OCI-LY7 (cell line): ENCODE measurements at regions not wholly inside any gene's neighbourhood (a gene's known extent, or its start where the extent isn't known, plus 50 kb on each side); places are given as distances from the start of the nearest gene placed in this dataset.

ENCODE experiments used
- BruUV-seq: library from RNA; stranded (reverse); fragments of 400-500 nt; replicated peaks from 2 replicates; lab custom pipeline; 2021; lab: Mats Ljungman, UMichigan
- CTCF ChIA-PET: fragments of 300-600 bp; sonication (Branson Sonifier 250); formaldehyde crosslinking; loops from one replicate; lab custom pipeline; 2022; ENCODE audit warnings: antibody characterized with exemption; ENCODE audit not compliant: unreplicated experiment; lab: Charles Lee
- POLR2A ChIA-PET: fragments of 300-600 bp; sonication (Branson Sonifier 250); formaldehyde crosslinking; loops from one replicate; lab custom pipeline; 2022; ENCODE audit warnings: antibody characterized with exemption; lab: Charles Lee
- DNase-seq: peaks from one replicate; pipeline ENCODE4 v3.0.0-alpha.2; 2015; ENCODE audit warnings: low spot score
- H2AFZ ChIP-seq: fragments of 200-600 bp; sonication (generic), shearing (Covaris generic); 2 replicates; pipeline ENCODE4 v1.6.1; 2014; ENCODE audit warnings: mild to moderate bottlenecking, antibody characterized with exemption, low read length, moderate library complexity
- H3K27ac ChIP-seq: fragments of 200-600 bp; sonication (generic); 2 replicates; pipeline ENCODE4 v1.5.1; 2014; ENCODE audit warnings: mixed run types, low read depth, mild to moderate bottlenecking, moderate library complexity, low read length, inconsistent platforms; ENCODE audit not compliant: poor library complexity, severe bottlenecking
- H3K36me3 ChIP-seq: fragments of 200-600 bp; sonication (generic); 2 replicates; pipeline ENCODE4 v1.6.1; 2014; ENCODE audit warnings: mild to moderate bottlenecking, antibody characterized with exemption, low read length, moderate library complexity, mixed read lengths; ENCODE audit not compliant: insufficient read depth
- H3K4me1 ChIP-seq: fragments of 200-600 bp; sonication (generic); 2 replicates; pipeline ENCODE4 v1.5.1; 2014; ENCODE audit warnings: mild to moderate bottlenecking, low read length; ENCODE audit not compliant: insufficient read depth, poor library complexity, severe bottlenecking
- H3K4me2 ChIP-seq: fragments of 200-600 bp; sonication (generic); 2 replicates; pipeline ENCODE4 v1.6.1; 2014; ENCODE audit warnings: mild to moderate bottlenecking, low read length
- H3K4me3 ChIP-seq: fragments of 200-600 bp; sonication (generic); 2 replicates; pipeline ENCODE4 v1.5.1; 2014; ENCODE audit warnings: mild to moderate bottlenecking, low read depth, low read length; ENCODE audit not compliant: poor library complexity, severe bottlenecking
- H3K79me2 ChIP-seq: fragments of 200-600 bp; sonication (generic); 2 replicates; pipeline ENCODE4 v1.6.1; 2016; ENCODE audit warnings: low read depth, mild to moderate bottlenecking, low read length, moderate library complexity, mixed read lengths; ENCODE audit not compliant: insufficient read depth
- H3K9me2 ChIP-seq: fragments of 200-600 bp; sonication (generic); 2 replicates; pipeline ENCODE4 v1.6.1; 2016; ENCODE audit warnings: mild to moderate bottlenecking, low read length, mixed read lengths; ENCODE audit not compliant: insufficient read depth
- H3K9me3 ChIP-seq: fragments of 200-600 bp; sonication (generic); 2 replicates; pipeline ENCODE4 v1.6.1; 2014; ENCODE audit warnings: mild to moderate bottlenecking, mixed run types, low read length, mixed read lengths
- H4K20me1 ChIP-seq: fragments of 200-600 bp; sonication (generic); 2 replicates; pipeline ENCODE4 v1.6.1; 2014; ENCODE audit warnings: mild to moderate bottlenecking, antibody characterized with exemption, low read length, moderate library complexity, mixed read lengths; ENCODE audit not compliant: insufficient read depth
- EZH2phosphoT487 ChIP-seq: fragments of 200-600 bp; sonication (generic); IDR thresholded peaks from 2 replicates; pipeline ENCODE4 v1.6.1; 2018; ENCODE audit warnings: low read depth, borderline replicate concordance, mild to moderate bottlenecking, mixed run types, antibody characterized with exemption, low read length, moderate library complexity, mixed read lengths
- intact Hi-C: fragments of 100-400 bp; cut with micrococcal nuclease; formaldehyde crosslinking; loops from one replicate; pipeline ENCODE4 v1.10.0; 2022; ENCODE audit not compliant: unreplicated experiment
- TF ChIP-seq, protein P1 (sequence below): fragments of 200-600 bp; sonication (generic); conservative IDR thresholded peaks from 2 replicates; pipeline ENCODE4 v1.5.1; 2014; ENCODE audit warnings: mild to moderate bottlenecking, antibody characterized with exemption, low read length, moderate library complexity, mixed read lengths

DNA sequence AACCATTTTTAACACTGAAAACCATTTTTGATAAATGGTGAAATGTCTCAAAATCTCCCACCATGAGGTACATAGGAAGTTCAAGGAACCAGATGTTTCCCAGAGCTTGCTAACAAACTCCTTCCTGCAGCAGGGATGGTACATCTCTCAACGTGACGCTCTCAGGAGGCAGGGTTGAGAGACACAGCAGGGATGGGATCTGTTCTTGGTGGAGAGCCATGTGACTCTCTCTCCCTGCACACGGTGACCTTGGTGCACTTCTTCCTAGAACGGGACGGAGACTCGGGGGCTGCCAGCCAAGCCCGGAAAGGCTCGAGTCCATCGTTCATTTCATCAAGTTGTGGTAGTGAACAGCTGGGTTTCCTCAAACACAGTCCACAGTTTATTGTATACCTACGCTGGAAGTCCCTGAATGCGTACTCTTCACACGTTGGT is 94.2 kb downstream of the FAM50B start:
- Histone ChIP-seq H3K79me2 (no peaks in the 10 kb centered on the region), H3K27ac (no peak overlapping the region), H3K4me3 (no peak overlapping the region), H3K9me2 (no peaks in the 10 kb centered on the region), H3K36me3 (no peaks in the 10 kb centered on the region), H3K9me3 (no peaks in the 10 kb centered on the region), H3K4me1 (no peaks in the 10 kb centered on the region), H2AFZ (no peak overlapping the region), H3K4me2 (no peak overlapping the region), H4K20me1 (no peaks in the 10 kb centered on the region)
- BruUV-seq: no TSS peak
- intact Hi-C loops: no loop called here
- CTCF ChIA-PET: no interaction called here
- POLR2A ChIA-PET: no interaction called here
- TF ChIP-seq, protein P1, sequence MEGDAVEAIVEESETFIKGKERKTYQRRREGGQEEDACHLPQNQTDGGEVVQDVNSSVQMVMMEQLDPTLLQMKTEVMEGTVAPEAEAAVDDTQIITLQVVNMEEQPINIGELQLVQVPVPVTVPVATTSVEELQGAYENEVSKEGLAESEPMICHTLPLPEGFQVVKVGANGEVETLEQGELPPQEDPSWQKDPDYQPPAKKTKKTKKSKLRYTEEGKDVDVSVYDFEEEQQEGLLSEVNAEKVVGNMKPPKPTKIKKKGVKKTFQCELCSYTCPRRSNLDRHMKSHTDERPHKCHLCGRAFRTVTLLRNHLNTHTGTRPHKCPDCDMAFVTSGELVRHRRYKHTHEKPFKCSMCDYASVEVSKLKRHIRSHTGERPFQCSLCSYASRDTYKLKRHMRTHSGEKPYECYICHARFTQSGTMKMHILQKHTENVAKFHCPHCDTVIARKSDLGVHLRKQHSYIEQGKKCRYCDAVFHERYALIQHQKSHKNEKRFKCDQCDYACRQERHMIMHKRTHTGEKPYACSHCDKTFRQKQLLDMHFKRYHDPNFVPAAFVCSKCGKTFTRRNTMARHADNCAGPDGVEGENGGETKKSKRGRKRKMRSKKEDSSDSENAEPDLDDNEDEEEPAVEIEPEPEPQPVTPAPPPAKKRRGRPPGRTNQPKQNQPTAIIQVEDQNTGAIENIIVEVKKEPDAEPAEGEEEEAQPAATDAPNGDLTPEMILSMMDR: no peak
- no peak for TF ChIP-seq EZH2phosphoT487
- no peak for DNase-seq

GRCh38 chr6:3944246-3944645 is 95.1 kb downstream of the FAM50B start:
- H3K4me2 ChIP-seq: no peak overlapping the region
- DNase-seq: no peak
- no TSS peak for BruUV-seq
- CTCF ChIA-PET: no interaction called here
- no peaks in the 10 kb centered on the region for H3K9me3 ChIP-seq
- intact Hi-C loops: no loop called here
- no peaks in the 10 kb centered on the region for H4K20me1 ChIP-seq
- no peaks in the 10 kb centered on the region for H3K9me2 ChIP-seq
- no peaks in the 10 kb centered on the region for H3K4me1 ChIP-seq
- TF ChIP-seq, protein P1: no peak
- POLR2A ChIA-PET: no interaction called here
- H3K4me3 ChIP-seq: no peak overlapping the region
- H3K27ac ChIP-seq: no peak overlapping the region
- no peaks in the 10 kb centered on the region for H3K36me3 ChIP-seq
- no peaks in the 10 kb centered on the region for H3K79me2 ChIP-seq
- no peak overlapping the region for H2AFZ ChIP-seq

DNA sequence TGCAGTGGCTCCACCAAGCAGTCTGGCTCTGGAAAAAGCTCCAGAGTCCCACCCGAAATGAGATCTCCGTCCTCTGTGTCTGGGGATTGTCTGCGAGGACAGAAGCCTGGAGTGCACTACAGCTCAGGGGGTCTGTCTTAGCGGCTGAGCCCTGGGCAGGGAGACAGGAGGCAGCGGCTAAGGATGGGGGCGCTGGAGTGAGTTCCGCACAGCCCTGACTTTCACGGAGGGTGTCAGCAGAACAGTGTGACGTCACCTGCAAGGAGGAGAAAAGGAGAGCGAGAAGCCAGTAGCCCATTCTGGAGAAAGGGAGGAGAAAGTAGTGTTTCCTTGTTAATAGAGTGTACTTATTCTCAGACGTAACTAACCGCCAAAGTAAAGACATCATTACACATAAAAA is 97.6 kb downstream of the FAM50B start:
- no peaks in the 10 kb centered on the region for H4K20me1 ChIP-seq
- ChIA-PET POLR2A (no interaction called here), CTCF (no interaction called here)
- no peak overlapping the region for H3K4me2 ChIP-seq
- no peaks in the 10 kb centered on the region for H3K4me1 ChIP-seq
- no peaks in the 10 kb centered on the region for H3K79me2 ChIP-seq
- TF ChIP-seq, protein P1: no peak
- no peak for TF ChIP-seq EZH2phosphoT487
- no peaks in the 10 kb centered on the region for H3K9me2 ChIP-seq
- no peak overlapping the region for H2AFZ ChIP-seq
- H3K9me3 ChIP-seq: no peaks in the 10 kb centered on the region
- intact Hi-C loops: no loop called here
- no peak overlapping the region for H3K27ac ChIP-seq
- BruUV-seq: no TSS peak
- no peaks in the 10 kb centered on the region for H3K36me3 ChIP-seq
- DNase-seq: no peak
- no peak overlapping the region for H3K4me3 ChIP-seq
